B cell (primary cell): ENCODE measurements at regions not wholly inside any gene's neighbourhood (a gene's known extent, or its start where the extent isn't known, plus 50 kb on each side); places are given as distances from the start of the nearest gene placed in this dataset.

ENCODE experiments used
- ATAC-seq: fragments of 200-7000 bp; cut with Tn5 transposase; one replicate; pipeline ENCODE4 v1.10.0; 2021; ENCODE audit warnings: low read depth, mild to moderate bottlenecking, moderate number of reproducible peaks, moderate library complexity
- CTCF ChIA-PET: fragments of 350-600 bp; sonication (Branson Sonifier 250); formaldehyde crosslinking; loops from one replicate; lab custom pipeline; 2021; ENCODE audit warnings: antibody characterized with exemption, inconsistent platforms; lab: Charles Lee
- POLR2A ChIA-PET: fragments of 350-600 bp; sonication (Branson Sonifier 250); formaldehyde crosslinking; loops from one replicate; lab custom pipeline; 2021; ENCODE audit warnings: antibody characterized with exemption; lab: Charles Lee
- DNase-seq: peaks from one replicate; pipeline ENCODE4 v3.0.0; 2013
- H2AFZ ChIP-seq: 2 replicates; pipeline ENCODE4 v1.6.1; 2012; ENCODE audit warnings: mild to moderate bottlenecking, low read depth, low read length; ENCODE audit not compliant: insufficient read depth, poor library complexity, severe bottlenecking
- H3K27ac ChIP-seq, 2 donors: 1 replicate in 1 of 2; 2 replicates in 1 of 2; pipeline ENCODE4 v1.5.1; 2012 to 2013; ENCODE audit warnings: low read length in 2 of 2, mild to moderate bottlenecking in 2 of 2, moderate library complexity in 1 of 2
- H3K27me3 ChIP-seq, 4 experiments: fragments of 200-600 bp in 1 of 4; sonication (generic) in 1 of 4; replicated peaks in 1 of 4; 1 replicate in 2 of 4; 2 replicates in 2 of 4; pipeline versions ENCODE4 v1.6.1 to v1.7.0; 2013 to 2016; ENCODE audit warnings: low read length in 3 of 4, mild to moderate bottlenecking in 2 of 4, mixed read lengths in 1 of 4, moderate library complexity in 1 of 4; ENCODE audit not compliant: insufficient read depth in 4 of 4, control insufficient read depth in 3 of 4; ENCODE audit errors: control extremely low read depth in 1 of 4
- H3K36me3 ChIP-seq, 2 experiments: replicated peaks in 1 of 2; 1 replicate in 1 of 2; 2 replicates in 1 of 2; pipeline versions ENCODE4 v1.6.1 to v1.7.1; 2013; ENCODE audit warnings: low read length in 1 of 2; ENCODE audit not compliant: insufficient read depth in 2 of 2, control insufficient read depth in 1 of 2; ENCODE audit errors: control extremely low read depth in 1 of 2, extremely low read depth in 1 of 2
- H3K4me1 ChIP-seq, 2 donors: fragments of 200-600 bp in 1 of 2; sonication (generic) in 1 of 2; 1 replicate in 1 of 2; 2 replicates in 1 of 2; pipeline versions ENCODE4 v1.5.1 to v1.6.1; 2013 to 2017; ENCODE audit warnings: low read length in 2 of 2; ENCODE audit not compliant: control insufficient read depth in 2 of 2, insufficient read depth in 2 of 2
- H3K4me2 ChIP-seq: replicated peaks from 2 replicates; pipeline ENCODE3; 2012; ENCODE audit warnings: mild to moderate bottlenecking, low read depth, low read length; ENCODE audit not compliant: poor library complexity, severe bottlenecking
- H3K4me3 ChIP-seq, 5 experiments: fragments of 200-600 bp in 1 of 5; sonication (generic) in 1 of 5; 1 replicate in 3 of 5; 2 replicates in 2 of 5; pipeline versions ENCODE4 v1.5.1 to v1.7.0; 2011 to 2016; ENCODE audit warnings: low read length in 4 of 5, mild to moderate bottlenecking in 4 of 5, low read depth in 2 of 5, control low read depth in 1 of 5, moderate library complexity in 1 of 5; ENCODE audit not compliant: insufficient read depth in 1 of 5; ENCODE audit errors: control extremely low read depth in 1 of 5, extremely low read depth in 1 of 5
- H3K79me2 ChIP-seq: fragments of 200-600 bp; sonication (generic); one replicate; pipeline ENCODE4 v1.6.0; 2016; ENCODE audit warnings: low read length; ENCODE audit not compliant: control insufficient read depth, insufficient read depth
- H3K9ac ChIP-seq: fragments of 200-600 bp; sonication (generic); 2 replicates; pipeline ENCODE4 v1.6.1; 2017; ENCODE audit warnings: mild to moderate bottlenecking, low read length, moderate library complexity
- H3K9me3 ChIP-seq, 3 donors: one replicate each; pipeline versions ENCODE4 v1.6.1 to v1.7.1; 2013; ENCODE audit warnings: low read length in 2 of 3; ENCODE audit not compliant: control insufficient read depth in 2 of 3, insufficient read depth in 1 of 3; ENCODE audit errors: control extremely low read depth in 1 of 3
- H4K20me1 ChIP-seq: 2 replicates; pipeline ENCODE4 v1.6.0; 2012; ENCODE audit warnings: mild to moderate bottlenecking, low read length; ENCODE audit not compliant: insufficient read depth, control insufficient read depth, poor library complexity, severe bottlenecking
- H3K27ac Mint-ChIP-seq: one replicate; pipeline ENCODE4 v1.8.0; 2021; ENCODE audit warnings: mixed read lengths
- H3K27me3 Mint-ChIP-seq: one replicate; pipeline ENCODE4 v1.8.0; 2021; ENCODE audit warnings: mixed read lengths
- H3K4me1 Mint-ChIP-seq: one replicate; pipeline ENCODE4 v1.8.0; 2021; ENCODE audit warnings: mixed read lengths
- H3K4me3 Mint-ChIP-seq: one replicate; pipeline ENCODE4 v1.8.0; 2021; ENCODE audit warnings: mixed read lengths
- H3K9me3 Mint-ChIP-seq: one replicate; pipeline ENCODE4 v1.8.0; 2022; ENCODE audit warnings: mixed read lengths; ENCODE audit not compliant: insufficient read depth
- EZH2 ChIP-seq: IDR thresholded peaks from 2 replicates; pipeline ENCODE4 v1.6.1; 2012; ENCODE audit warnings: borderline replicate concordance, low read depth, mild to moderate bottlenecking, moderate library complexity, low read length; ENCODE audit not compliant: insufficient read depth, poor library complexity, severe bottlenecking
- WGBS: methylation state at CpG from one replicate; pipeline ENCODE4 v1.1.5; 2013; ENCODE audit warnings: missing lambda C conversion rate; ENCODE audit not compliant: insufficient coverage; 5-methylcytosine and 5-hydroxymethylcytosine counted together
- intact Hi-C: fragments of 100-400 bp; cut with micrococcal nuclease; formaldehyde crosslinking; loops from one replicate; pipeline ENCODE4 v1.10.0; 2022
- TF ChIP-seq, protein P1 (sequence below): fragments of 200-600 bp; IDR thresholded peaks from one replicate; pipeline ENCODE4 v1.8.0; 2022; ENCODE audit warnings: antibody characterized with exemption, mild to moderate bottlenecking

GRCh38 chr5:145218982-145219381 lies 616.2 kb downstream of the PRELID2 start:
- no peaks in the 10 kb centered on the region for H3K36me3 ChIP-seq
- no CpG with 5 or more reads among the region's 1 CpG for WGBS
- TF ChIP-seq, protein P1, sequence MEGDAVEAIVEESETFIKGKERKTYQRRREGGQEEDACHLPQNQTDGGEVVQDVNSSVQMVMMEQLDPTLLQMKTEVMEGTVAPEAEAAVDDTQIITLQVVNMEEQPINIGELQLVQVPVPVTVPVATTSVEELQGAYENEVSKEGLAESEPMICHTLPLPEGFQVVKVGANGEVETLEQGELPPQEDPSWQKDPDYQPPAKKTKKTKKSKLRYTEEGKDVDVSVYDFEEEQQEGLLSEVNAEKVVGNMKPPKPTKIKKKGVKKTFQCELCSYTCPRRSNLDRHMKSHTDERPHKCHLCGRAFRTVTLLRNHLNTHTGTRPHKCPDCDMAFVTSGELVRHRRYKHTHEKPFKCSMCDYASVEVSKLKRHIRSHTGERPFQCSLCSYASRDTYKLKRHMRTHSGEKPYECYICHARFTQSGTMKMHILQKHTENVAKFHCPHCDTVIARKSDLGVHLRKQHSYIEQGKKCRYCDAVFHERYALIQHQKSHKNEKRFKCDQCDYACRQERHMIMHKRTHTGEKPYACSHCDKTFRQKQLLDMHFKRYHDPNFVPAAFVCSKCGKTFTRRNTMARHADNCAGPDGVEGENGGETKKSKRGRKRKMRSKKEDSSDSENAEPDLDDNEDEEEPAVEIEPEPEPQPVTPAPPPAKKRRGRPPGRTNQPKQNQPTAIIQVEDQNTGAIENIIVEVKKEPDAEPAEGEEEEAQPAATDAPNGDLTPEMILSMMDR: no peak
- no peak for TF ChIP-seq EZH2
- no peaks in the 10 kb centered on the region for H3K4me1 ChIP-seq
- H3K27ac ChIP-seq: no peak overlapping the region
- Mint-ChIP-seq H3K4me3 (no peak overlapping the region), H3K27ac (no peak overlapping the region), H3K27me3 (no peaks in the 10 kb centered on the region), H3K4me1 (no peaks in the 10 kb centered on the region), H3K9me3 (peaks cover 2% of the 10 kb centered on the region)
- H3K9me3 ChIP-seq: no peaks in the 10 kb centered on the region
- DNase-seq (no peak), ATAC-seq (no peak)
- no peak overlapping the region for H3K4me3 ChIP-seq
- H4K20me1 ChIP-seq: no peaks in the 10 kb centered on the region
- H2AFZ ChIP-seq: no peak overlapping the region
- CTCF ChIA-PET: no interaction called here
- H3K79me2 ChIP-seq: no peaks in the 10 kb centered on the region
- H3K9ac ChIP-seq: no peak overlapping the region
- POLR2A ChIA-PET: no interaction called here
- no peak overlapping the region for H3K4me2 ChIP-seq
- intact Hi-C loops: no loop called here
- H3K27me3 ChIP-seq: no peaks in the 10 kb centered on the region

GRCh38 chr5:145218019-145218418 lies 617.1 kb downstream of the PRELID2 start:
- H3K79me2 ChIP-seq: no peaks in the 10 kb centered on the region
- no peaks in the 10 kb centered on the region for H4K20me1 ChIP-seq
- intact Hi-C loops: no loop called here
- no peaks in the 10 kb centered on the region for H3K27me3 ChIP-seq
- H3K4me1 Mint-ChIP-seq: no peaks in the 10 kb centered on the region
- no peak overlapping the region for H3K4me3 Mint-ChIP-seq
- H3K4me1 ChIP-seq: no peaks in the 10 kb centered on the region
- ATAC-seq (no peak), DNase-seq (no peak)
- TF ChIP-seq, protein P1: no peak
- TF ChIP-seq EZH2: no peak
- peaks cover 2% of the 10 kb centered on the region for H3K9me3 Mint-ChIP-seq
- ChIA-PET CTCF (interaction anchor here (0.6 kb wide), 1 partner anchor 152 kb away, joined by 3 read pairs; no protein-coding TSS in a partner anchor), POLR2A (no interaction called here)
- no peak overlapping the region for H3K9ac ChIP-seq
- H3K4me2 ChIP-seq: no peak overlapping the region
- no peak overlapping the region for H3K4me3 ChIP-seq
- no peak overlapping the region for H3K27ac ChIP-seq
- no peaks in the 10 kb centered on the region for H3K9me3 ChIP-seq
- 85% methylated on average over 2 of the region's 3 CpGs for WGBS
- no peaks in the 10 kb centered on the region for H3K36me3 ChIP-seq
- H3K27ac Mint-ChIP-seq: no peak overlapping the region
- no peaks in the 10 kb centered on the region for H3K27me3 Mint-ChIP-seq
- H2AFZ ChIP-seq: no peak overlapping the region
